Naive thymus-derived CD8-positive, alpha-beta T cell (primary cell): ENCODE measurements at regions not wholly inside any gene's neighbourhood (a gene's known extent, or its start where the extent isn't known, plus 50 kb on each side); places are given as distances from the start of the nearest gene placed in this dataset.
A peak's percentile ranks its signal among the peaks of the same experiment; 100 is the strongest.
"Not testable (repeated sequence)": the region's sequence is repeated elsewhere in the genome, so short reads cannot be mapped to it uniquely, and the experiment has no call there.

Source experiments
- ATAC-seq, 2 donors: fragments of 150-1000 bp; cut with Tn5 transposase in 1 of 2; sonication (Bioruptor Pico), chemical (Tn5 transposase) in 1 of 2; 1 replicate in 1 of 2; 2 replicates in 1 of 2; pipeline ENCODE4 v1.10.0; 2021; ENCODE audit warnings: mild to moderate bottlenecking in 2 of 2, moderate library complexity in 2 of 2
- POLR2A ChIA-PET: fragments of 350-600 bp; sonication (Branson Sonifier 250); formaldehyde crosslinking; loops from one replicate; lab custom pipeline; 2021; ENCODE audit warnings: antibody characterized with exemption; lab: Charles Lee
- DNase-seq, 10 donors: peaks; one replicate each; pipeline versions ENCODE4 v3.0.0 to v3.0.0-alpha.2; 2020 to 2022
- H3K27ac Mint-ChIP-seq, 10 donors: one replicate each; pipeline ENCODE4 v1.8.0; 2020 to 2022; ENCODE audit warnings: mild to moderate bottlenecking in 10 of 10, mixed read lengths in 10 of 10, moderate library complexity in 4 of 10, inconsistent platforms in 1 of 10
- H3K27me3 Mint-ChIP-seq, 5 donors: one replicate each; pipeline ENCODE4 v1.8.0; 2021 to 2022; ENCODE audit warnings: mixed read lengths in 5 of 5
- H3K36me3 Mint-ChIP-seq, 3 donors: one replicate each; pipeline ENCODE4 v1.8.0; 2020 to 2022; ENCODE audit warnings: mixed read lengths in 3 of 3, mild to moderate bottlenecking in 2 of 3, inconsistent platforms in 1 of 3
- H3K4me1 Mint-ChIP-seq, 4 donors: one replicate each; pipeline ENCODE4 v1.8.0; 2021 to 2022; ENCODE audit warnings: mixed read lengths in 4 of 4
- H3K4me3 Mint-ChIP-seq, 10 donors: one replicate each; pipeline ENCODE4 v1.8.0; 2020 to 2022; ENCODE audit warnings: mild to moderate bottlenecking in 10 of 10, mixed read lengths in 10 of 10, moderate library complexity in 6 of 10, inconsistent platforms in 1 of 10
- H3K9me3 Mint-ChIP-seq, 9 donors: one replicate each; pipeline ENCODE4 v1.8.0; 2020 to 2022; ENCODE audit warnings: mixed read lengths in 9 of 9, mild to moderate bottlenecking in 3 of 9, inconsistent platforms in 1 of 9, moderate library complexity in 1 of 9

DNA sequence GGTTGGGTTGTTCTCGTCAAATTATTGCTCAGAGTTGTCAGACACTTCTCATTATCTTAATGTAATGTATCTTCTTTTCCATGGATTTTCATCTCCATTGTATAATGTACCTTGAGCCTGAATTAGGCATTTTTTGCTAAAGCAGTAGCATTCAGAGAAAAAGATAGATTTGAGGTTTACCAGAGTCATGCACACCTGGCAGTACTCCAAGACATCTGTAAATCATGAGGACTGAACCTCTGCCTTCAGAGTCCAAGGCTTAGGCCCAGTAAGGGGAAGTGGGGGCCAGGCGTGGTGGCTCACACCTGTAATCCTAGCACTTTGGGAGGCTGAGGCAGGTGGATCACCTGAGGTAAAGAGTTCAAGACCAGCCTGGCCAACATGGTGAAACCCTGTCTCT lies 624.3 kb upstream of the MBL2 start:
- ATAC-seq (no peak), DNase-seq (no peak)
- peaks cover 7 to 53% (median 22%) of the 10 kb centered on the region in 9 donors for H3K9me3 Mint-ChIP-seq
- peaks cover 0 to 10% (median 0%) of the 10 kb centered on the region in 3 donors for H3K36me3 Mint-ChIP-seq
- no peaks in the 10 kb centered on the region for H3K4me1 Mint-ChIP-seq
- H3K4me3 Mint-ChIP-seq: no peak overlapping the region
- no peak overlapping the region for H3K27ac Mint-ChIP-seq
- POLR2A ChIA-PET: no interaction called here
- H3K27me3 Mint-ChIP-seq: no peaks in the 10 kb centered on the region

- DNase-seq (no peak), ATAC-seq (no peak)
- Mint-ChIP-seq H3K36me3 (peaks cover 0 to 10% (median 0%) of the 10 kb centered on the region in 3 donors), H3K27me3 (no peaks in the 10 kb centered on the region), H3K4me3 (no peak overlapping the region), H3K9me3 (peaks cover 8 to 55% (median 22%) of the 10 kb centered on the region in 9 donors), H3K27ac (no peak overlapping the region), H3K4me1 (no peaks in the 10 kb centered on the region)
- POLR2A ChIA-PET: no interaction called here
These were observed 622.9 kb upstream of the MBL2 start for GRCh38 chr10:53395449-53395848.

GRCh38 chr10:53387562-53387961 lies 615.0 kb upstream of the MBL2 start:
- Mint-ChIP-seq H3K4me3 (no peak overlapping the region), H3K36me3 (no peaks in the 10 kb centered on the region), H3K27me3 (no peaks in the 10 kb centered on the region), H3K4me1 (peaks cover 0 to 1% (median 0%) of the 10 kb centered on the region in 4 donors), H3K9me3 (peaks cover 0 to 20% (median 6%) of the 10 kb centered on the region in 9 donors), H3K27ac (no peak overlapping the region)
- DNase-seq (no peak), ATAC-seq (no peak)
- POLR2A ChIA-PET: no interaction called here

- no peak for DNase-seq
- no peaks in the 10 kb centered on the region for H3K36me3 Mint-ChIP-seq
These were observed 610.0 kb upstream of the MBL2 start for GRCh38 chr10:53382543-53382942.

GRCh38 chr10:53379956-53380355 lies 607.4 kb upstream of the MBL2 start:
- DNase-seq: no peak
- H3K4me3 Mint-ChIP-seq: no peak overlapping the region
- H3K36me3 Mint-ChIP-seq: no peaks in the 10 kb centered on the region
- H3K9me3 Mint-ChIP-seq: peaks cover 0 to 24% (median 5%) of the 10 kb centered on the region in 9 donors
- no peaks in the 10 kb centered on the region for H3K27me3 Mint-ChIP-seq
- H3K27ac Mint-ChIP-seq: no peak overlapping the region
- ATAC-seq: no peak
- POLR2A ChIA-PET: no interaction called here
- H3K4me1 Mint-ChIP-seq: no peaks in the 10 kb centered on the region

More at GRCh38 chr10:53382543-53382942, 610.0 kb upstream of the MBL2 start:
- peaks cover 0 to 23% (median 4%) of the 10 kb centered on the region in 9 donors for H3K9me3 Mint-ChIP-seq
- no peak overlapping the region for H3K27ac Mint-ChIP-seq
- ATAC-seq: no peak
- POLR2A ChIA-PET: no interaction called here
- no peaks in the 10 kb centered on the region for H3K4me1 Mint-ChIP-seq
- H3K27me3 Mint-ChIP-seq: no peaks in the 10 kb centered on the region
- no peak overlapping the region for H3K4me3 Mint-ChIP-seq

- Mint-ChIP-seq H3K4me3 (no peak overlapping the region), H3K27me3 (no peaks in the 10 kb centered on the region), H3K27ac (no peak overlapping the region), H3K4me1 (no peaks in the 10 kb centered on the region), H3K36me3 (no peaks in the 10 kb centered on the region), H3K9me3 (peaks cover 5 to 28% (median 16%) of the 10 kb centered on the region in 9 donors)
- DNase-seq (no peak), ATAC-seq (no peak)
- POLR2A ChIA-PET: no interaction called here
These were observed 597.8 kb upstream of the MBL2 start for GRCh38 chr10:53370347-53370746.

DNA sequence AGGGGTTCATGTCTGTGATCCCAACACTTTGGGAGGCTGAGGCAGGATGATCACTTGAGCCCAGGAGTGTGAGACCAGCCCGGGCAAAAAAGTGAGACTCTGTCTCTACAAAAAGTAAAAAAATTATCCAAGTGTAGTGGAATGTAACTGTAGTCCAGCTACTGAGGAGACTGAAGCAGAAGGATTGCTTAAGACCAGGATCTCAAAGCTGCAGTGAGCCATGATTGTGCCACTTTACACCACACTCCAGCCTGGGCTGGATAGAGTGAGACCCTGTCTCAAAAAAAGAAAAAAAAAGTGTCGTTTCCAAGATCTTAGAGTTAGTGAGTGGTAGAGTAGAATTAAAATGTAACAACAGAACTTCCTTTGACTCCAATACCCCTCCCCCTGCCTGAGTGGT lies 589.4 kb upstream of the MBL2 start:
- Mint-ChIP-seq H3K27me3 (no peaks in the 10 kb centered on the region), H3K36me3 (no peaks in the 10 kb centered on the region), H3K9me3 (peaks cover 0 to 30% (median 10%) of the 10 kb centered on the region in 9 donors), H3K4me3 (peak overlapping the region in 1 of 10 donors; percentile 21), H3K27ac (no peak overlapping the region), H3K4me1 (peaks cover 0 to 1% (median 0%) of the 10 kb centered on the region in 4 donors)
- POLR2A ChIA-PET: no interaction called here
- ATAC-seq (no peak), DNase-seq (no peak)

- Mint-ChIP-seq H3K36me3 (no peaks in the 10 kb centered on the region), H3K27ac (no peak overlapping the region), H3K27me3 (no peaks in the 10 kb centered on the region), H3K4me1 (peaks cover 0 to 1% (median 0%) of the 10 kb centered on the region in 4 donors), H3K9me3 (peaks cover 0 to 31% (median 10%) of the 10 kb centered on the region in 9 donors), H3K4me3 (no peak overlapping the region)
- POLR2A ChIA-PET: no interaction called here
- DNase-seq (no peak), ATAC-seq (no peak)
These were observed 588.7 kb upstream of the MBL2 start for GRCh38 chr10:53361281-53361680.

GRCh38 chr10:53358978-53359377 lies 586.4 kb upstream of the MBL2 start:
- POLR2A ChIA-PET, H3K27ac Mint-ChIP-seq, H3K27me3 Mint-ChIP-seq, H3K4me1 Mint-ChIP-seq, DNase-seq, H3K4me3 Mint-ChIP-seq, ATAC-seq, H3K36me3 Mint-ChIP-seq: not testable (repeated sequence)
- H3K9me3 Mint-ChIP-seq: peaks cover 0 to 31% (median 11%) of the 10 kb centered on the region in 9 donors

DNA sequence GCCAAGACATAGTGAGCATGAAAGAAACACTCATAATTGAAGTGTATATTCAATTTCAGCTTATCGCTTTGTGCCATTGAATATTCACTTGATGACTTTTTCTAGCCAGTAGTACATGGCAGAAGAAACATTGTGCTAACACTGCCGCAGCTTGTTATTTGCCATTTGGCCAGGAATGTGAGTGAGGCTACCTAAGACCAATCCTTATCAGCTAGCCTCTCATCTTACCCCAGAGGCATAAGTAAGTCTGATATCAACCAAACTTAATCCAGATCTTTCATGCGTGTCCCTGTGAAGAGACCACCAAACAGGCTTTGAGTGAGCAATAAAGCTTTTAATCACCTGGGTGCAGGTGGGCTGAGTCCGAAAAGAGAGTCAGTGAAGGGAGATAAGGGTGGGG lies 586.0 kb upstream of the MBL2 start:
- DNase-seq (no peak), ATAC-seq (no peak)
- peaks cover 0 to 31% (median 11%) of the 10 kb centered on the region in 9 donors for H3K9me3 Mint-ChIP-seq
- H3K4me1 Mint-ChIP-seq: peaks cover 0 to 1% (median 0%) of the 10 kb centered on the region in 4 donors
- no peaks in the 10 kb centered on the region for H3K36me3 Mint-ChIP-seq
- H3K4me3 Mint-ChIP-seq: no peak overlapping the region
- POLR2A ChIA-PET: no interaction called here
- H3K27ac Mint-ChIP-seq: no peak overlapping the region
- H3K27me3 Mint-ChIP-seq: no peaks in the 10 kb centered on the region

GRCh38 chr10:53357587-53357986 lies 585.0 kb upstream of the MBL2 start:
- peaks cover 0 to 31% (median 11%) of the 10 kb centered on the region in 9 donors for H3K9me3 Mint-ChIP-seq
- H3K4me1 Mint-ChIP-seq: peaks cover 0 to 1% (median 0%) of the 10 kb centered on the region in 4 donors
- no peak overlapping the region for H3K27ac Mint-ChIP-seq
- no peaks in the 10 kb centered on the region for H3K27me3 Mint-ChIP-seq
- H3K36me3 Mint-ChIP-seq: no peaks in the 10 kb centered on the region
- ATAC-seq: no peak
- POLR2A ChIA-PET: no interaction called here
- H3K4me3 Mint-ChIP-seq: no peak overlapping the region
- DNase-seq: no peak

GRCh38 chr10:53356616-53357349 lies 584.2 kb upstream of the MBL2 start:
- ATAC-seq: no peak
- Mint-ChIP-seq H3K4me3 (no peak overlapping the region), H3K36me3 (no peaks in the 10 kb centered on the region), H3K4me1 (peaks cover 0 to 1% (median 0%) of the 10 kb centered on the region in 4 donors), H3K27me3 (no peaks in the 10 kb centered on the region), H3K9me3 (peaks cover 0 to 31% (median 11%) of the 10 kb centered on the region in 9 donors), H3K27ac (no peak overlapping the region)
- DNase-seq: no peak
- POLR2A ChIA-PET: no interaction called here

DNA sequence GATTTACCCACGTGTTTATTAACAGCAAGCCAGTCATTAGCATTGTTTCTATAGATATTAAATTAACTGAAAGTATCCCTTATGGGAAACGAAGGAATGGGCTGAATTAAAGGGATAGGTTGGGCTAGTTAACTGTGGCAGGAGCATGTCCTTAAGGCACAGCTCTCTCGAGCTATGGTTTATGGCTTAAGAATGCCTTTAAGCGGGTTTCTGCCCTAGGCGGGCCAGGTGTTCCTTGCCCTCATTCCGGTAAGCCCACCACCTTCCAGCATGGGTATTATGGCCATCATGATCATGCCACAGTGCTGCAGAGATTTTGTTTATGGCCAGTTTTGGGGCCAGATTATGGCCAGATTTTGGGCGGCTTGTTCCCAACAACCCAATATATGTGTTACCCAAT lies 569.9 kb upstream of the MBL2 start:
- H3K4me3 Mint-ChIP-seq, DNase-seq, H3K27me3 Mint-ChIP-seq, H3K36me3 Mint-ChIP-seq, H3K4me1 Mint-ChIP-seq, ATAC-seq, POLR2A ChIA-PET, H3K27ac Mint-ChIP-seq: not testable (repeated sequence)
- H3K9me3 Mint-ChIP-seq: peaks cover 0 to 27% (median 8%) of the 10 kb centered on the region in 9 donors
